GM10266 (cell line): ENCODE measurements at regions not wholly inside any gene's neighbourhood (a gene's known extent, or its start where the extent isn't known, plus 50 kb on each side); places are given as distances from the start of the nearest gene placed in this dataset.

Source experiments
- DNase-seq: peaks from one replicate; pipeline ENCODE4 v3.0.0; 2012; ENCODE audit errors: extremely low spot score
- CTCF ChIP-seq: IDR thresholded peaks from 2 replicates; pipeline ENCODE4 v1.5.1; 2012; ENCODE audit warnings: mild to moderate bottlenecking, low read depth; ENCODE audit not compliant: control insufficient read depth, insufficient read depth; ENCODE audit errors: missing control alignments

DNA sequence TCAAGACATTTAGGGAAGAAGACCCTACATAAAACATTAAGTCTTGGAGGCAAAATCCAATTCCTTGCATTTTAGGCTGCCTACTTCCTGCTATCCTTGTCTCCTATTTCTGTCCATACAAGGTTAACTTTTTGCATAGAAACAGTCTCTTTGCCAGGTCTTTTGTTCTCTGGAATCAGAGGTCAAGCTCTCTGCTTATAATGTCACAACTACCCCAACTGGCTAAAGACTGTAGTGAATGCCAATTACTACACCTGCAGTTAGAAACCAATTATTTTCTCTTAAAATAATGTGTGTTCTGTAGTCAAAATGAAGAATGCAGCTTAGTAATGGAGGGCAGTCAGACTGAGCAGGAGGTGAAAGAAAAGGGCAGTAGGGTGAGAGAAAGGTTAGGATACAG lies 856.2 kb downstream of the TUSC7 start:
- TF ChIP-seq CTCF, result no peak

GRCh38 chr3:117566926-117567325 lies 857.3 kb downstream of the TUSC7 start:
- TF ChIP-seq CTCF, result no peak
- DNase-seq, result no peak

More for the DNA sequence above, 856.2 kb downstream of the TUSC7 start:
- no peak for DNase-seq

DNA sequence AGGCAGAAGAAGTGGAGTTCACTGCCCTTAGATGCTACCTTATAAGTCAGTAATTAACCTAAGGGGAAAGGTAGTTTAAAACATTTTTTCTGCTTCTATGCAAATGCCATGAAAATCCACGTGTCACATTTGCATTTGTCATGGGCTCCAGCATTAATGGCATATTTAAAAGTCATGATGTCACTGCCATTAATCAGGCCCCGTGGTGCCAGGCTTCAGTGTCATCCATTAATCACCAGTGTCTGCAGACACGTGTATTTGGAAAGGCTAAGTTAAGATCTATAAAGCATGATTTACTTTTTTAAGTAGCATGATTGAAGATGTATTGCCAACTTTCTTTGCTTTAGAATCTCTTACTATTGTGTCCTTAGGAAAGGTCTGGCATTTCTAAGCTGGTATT lies 857.8 kb downstream of the TUSC7 start:
- no peak for DNase-seq
- no peak for TF ChIP-seq CTCF

DNA sequence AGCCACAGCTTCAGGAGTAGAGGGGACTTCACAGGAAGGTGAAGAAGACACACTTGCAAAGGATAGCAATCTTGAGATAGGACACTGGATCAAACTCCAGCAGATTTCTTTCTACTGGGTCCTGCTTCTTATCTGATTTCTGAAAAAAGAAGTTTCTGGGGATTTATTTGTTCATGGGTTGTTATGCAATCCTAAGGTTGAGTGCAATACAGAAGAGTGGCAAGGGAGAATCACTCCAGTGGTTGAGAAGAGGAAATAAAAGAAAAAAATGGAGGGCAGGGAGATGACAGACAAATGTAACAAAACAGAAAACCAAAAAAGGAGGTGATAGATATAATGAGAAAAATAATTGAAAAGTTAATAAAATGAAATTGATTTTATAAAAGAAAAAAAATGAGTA lies 858.3 kb downstream of the TUSC7 start:
- DNase-seq, result no peak
- no peak for TF ChIP-seq CTCF

- DNase-seq, result no peak
- no peak for TF ChIP-seq CTCF
Observed at GRCh38 chr3:117572786-117573185, 863.2 kb downstream of the TUSC7 start.

DNA sequence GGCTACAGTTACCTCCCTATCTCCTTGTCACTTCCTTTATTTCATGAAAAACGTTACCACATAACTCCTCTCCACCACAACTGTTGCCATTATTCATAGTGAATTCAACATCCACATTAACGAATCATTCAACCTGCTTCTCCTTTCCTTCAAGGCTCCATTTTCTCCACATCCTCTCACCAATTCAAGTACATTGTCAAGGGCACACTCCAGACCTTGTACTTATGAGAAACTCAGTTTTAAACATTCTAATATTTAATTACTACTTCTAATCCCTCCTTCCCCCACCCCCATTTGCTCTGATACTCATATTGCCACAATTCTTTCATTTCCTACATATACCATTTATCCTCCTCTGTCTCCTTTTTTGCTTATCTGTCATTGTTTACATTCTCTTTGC lies 871.2 kb downstream of the TUSC7 start:
- TF ChIP-seq CTCF, result no peak
- DNase-seq, result no peak

DNA sequence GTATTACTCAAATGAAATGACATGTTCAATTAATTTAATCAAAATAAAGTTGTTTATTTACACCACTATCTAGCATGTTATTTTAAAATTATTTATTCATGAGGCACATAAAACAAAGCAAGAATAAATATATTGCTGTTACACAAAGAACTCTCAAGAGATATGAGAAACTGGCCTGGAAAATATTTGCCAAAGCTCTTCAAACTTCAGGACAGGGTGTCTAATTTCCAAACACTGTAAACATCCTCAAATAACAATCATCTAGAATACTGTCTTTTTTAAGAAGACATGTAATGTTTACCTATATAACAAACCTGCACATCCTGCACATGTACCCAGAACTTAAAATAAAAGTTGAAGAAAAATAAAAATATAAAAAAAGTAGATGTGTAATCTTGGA lies 876.6 kb downstream of the TUSC7 start:
- no peak for DNase-seq
- no peak for TF ChIP-seq CTCF

DNA sequence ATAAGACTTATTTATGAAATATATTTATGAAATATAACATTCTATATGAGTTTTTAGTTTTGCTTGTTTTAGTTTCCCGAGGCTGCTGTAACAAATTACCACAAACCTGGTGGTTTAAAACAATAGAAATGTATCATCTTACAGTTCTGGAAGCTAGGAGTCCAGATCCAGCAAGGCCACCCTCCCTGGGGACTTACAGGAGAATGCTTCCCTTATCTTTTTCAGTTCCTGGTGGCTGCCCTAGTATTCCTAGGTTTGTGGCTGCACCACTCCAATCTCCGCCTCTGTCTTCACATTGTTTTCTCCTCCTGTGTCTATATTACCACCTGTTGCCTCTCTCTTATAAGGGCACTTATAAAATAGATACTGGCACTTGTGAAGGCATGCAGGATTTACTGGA lies 877.8 kb downstream of the TUSC7 start:
- no peak for TF ChIP-seq CTCF
- no peak for DNase-seq
